ENCODE measurements at regions not wholly inside any gene's neighbourhood (a gene's known extent, or its start where the extent isn't known, plus 50 kb on each side); places are given as distances from the start of the nearest gene placed in this dataset.
"Not testable (repeated sequence)": the region's sequence is repeated elsewhere in the genome, so short reads cannot be mapped to it uniquely, and the experiment has no call there.

DNA sequence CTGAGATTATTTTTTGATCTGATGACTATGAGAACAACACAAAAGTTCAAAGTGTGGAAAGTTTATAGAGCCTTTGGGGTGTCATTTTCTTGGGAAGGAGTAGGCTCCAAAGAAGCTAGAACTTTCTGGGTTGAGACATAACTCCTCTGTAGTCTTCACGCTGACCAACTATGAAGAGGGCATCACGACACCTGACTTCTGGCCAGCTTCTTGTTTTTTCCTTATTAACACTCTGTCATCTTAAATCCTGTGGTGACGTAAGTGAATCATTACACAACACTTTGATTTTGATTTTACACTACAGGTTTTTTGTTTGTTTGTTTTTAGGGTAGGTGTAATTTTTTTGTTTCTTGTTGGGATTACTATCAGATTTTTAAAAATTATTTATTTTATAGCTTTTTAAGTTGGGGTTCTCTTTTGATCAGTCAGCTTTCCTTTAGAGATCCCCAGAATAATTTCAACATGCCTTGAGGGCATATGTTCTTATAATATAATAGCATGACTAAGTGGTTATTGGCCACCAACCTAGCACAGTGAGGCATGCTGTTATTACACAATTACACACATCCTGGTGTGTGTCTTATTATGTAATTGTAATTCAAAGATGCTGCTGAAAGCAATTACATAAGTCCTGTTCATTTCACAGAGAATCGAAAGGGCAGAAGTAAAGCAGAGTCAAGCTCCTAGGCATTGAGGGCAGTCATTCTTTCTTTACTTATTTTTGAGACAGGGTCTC lies 281.6 kb upstream of the NOTCH2NLA start:
- not testable (repeated sequence) for DNase-seq (ENCODE audit: low read depth)

- not testable (repeated sequence) for DNase-seq (ENCODE audit: low read depth)
These were observed 275.3 kb upstream of the NOTCH2NLA start for GRCh38 chr1:146504121-146504520.

GRCh38 chr1:146487555-146487954 lies 258.7 kb upstream of the NOTCH2NLA start:
- not testable (repeated sequence) for DNase-seq (ENCODE audit: low read depth)

DNA sequence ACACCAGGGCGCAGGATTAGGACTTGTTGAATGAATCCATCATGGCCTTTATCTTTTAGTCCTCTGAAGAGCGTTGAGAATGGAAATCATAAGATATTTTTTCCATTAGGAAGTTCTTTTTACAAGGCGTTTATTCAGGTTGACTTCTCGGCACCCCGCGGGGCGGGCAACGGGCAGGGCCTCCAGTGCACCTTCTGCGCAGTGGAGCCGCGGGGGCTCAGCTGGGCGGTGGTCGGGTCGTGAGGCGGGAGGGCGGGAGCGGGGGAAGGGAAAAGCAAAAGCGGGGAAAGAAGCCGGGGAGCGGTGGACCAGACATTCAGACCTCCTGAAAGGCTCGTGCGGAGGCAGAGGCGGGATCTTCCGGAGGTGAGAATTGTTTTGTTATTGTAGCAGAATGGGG lies 258.3 kb upstream of the NOTCH2NLA start:
- DNase-seq (ENCODE audit: low read depth) = not testable (repeated sequence)

GRCh38 chr1:146486300-146487014 lies 257.6 kb upstream of the NOTCH2NLA start:
- DNase-seq (ENCODE audit: low read depth) = not testable (repeated sequence)

DNA sequence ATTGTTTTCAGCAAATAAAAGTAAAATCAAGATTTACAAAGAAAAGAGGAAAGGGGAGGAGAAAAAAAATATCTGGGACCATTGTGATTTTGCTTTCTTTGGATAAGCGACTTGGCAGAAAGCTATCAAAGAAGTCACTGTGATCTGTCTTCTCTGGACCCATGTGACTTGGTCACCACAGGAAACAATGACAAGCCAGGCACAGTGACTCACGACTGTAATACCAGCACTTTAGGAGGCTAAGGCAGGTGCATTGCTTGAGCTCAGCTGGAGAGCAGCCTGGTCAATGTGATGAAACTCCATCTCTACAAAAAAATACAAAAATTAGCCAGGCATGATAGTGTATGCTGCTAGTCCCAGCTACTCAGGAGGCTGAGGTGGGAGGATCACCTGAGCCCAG lies 255.4 kb upstream of the NOTCH2NLA start:
- not testable (repeated sequence) for DNase-seq (ENCODE audit: low read depth)

DNA sequence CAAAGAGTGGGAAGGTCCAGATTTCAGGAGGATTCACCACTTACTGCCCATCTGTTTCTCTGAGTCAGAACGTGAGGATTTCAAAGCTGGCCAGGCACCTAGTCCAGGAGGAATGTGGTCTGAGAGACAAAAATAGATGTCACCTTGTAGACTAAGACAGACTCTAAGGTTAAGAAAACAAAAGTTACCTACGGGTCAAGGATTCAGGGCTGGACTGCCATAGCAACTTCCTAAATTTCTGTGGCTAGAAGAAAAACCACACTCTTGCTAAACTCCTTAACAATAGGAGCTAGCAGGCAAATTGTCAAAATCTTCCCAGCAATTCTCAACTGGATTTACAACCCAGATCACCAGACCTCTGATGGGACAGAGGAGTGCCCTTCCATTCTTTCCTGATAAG lies 250.4 kb upstream of the NOTCH2NLA start:
- not testable (repeated sequence) for DNase-seq (ENCODE audit: low read depth)

DNA sequence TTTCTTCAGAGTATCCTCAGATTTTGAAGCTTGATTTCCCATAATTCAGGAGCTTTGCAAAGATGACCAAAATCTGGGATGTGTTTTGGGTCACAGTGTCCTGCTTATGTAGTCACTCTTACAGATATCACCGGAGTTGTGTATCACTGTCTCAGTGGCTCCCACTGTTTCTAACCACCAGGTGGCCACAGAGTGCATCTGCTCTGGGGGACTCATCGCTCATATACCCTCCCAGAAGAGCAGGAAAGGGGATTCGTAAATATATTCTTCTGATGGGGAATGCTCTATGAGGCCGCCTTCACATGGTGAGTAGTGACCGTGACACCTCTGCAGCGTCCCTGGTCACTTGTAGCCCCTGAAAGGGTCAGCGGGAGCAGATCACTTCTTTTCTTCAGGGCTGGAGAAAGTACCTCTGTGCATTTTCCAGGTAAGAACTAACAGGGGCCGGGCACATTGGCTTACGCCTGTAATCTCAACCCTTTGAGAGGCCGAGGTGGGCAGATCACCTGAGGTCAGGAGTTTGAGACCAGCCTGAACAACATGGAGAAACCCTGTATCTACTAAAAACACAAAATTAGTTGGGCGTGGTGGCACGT lies 249.4 kb upstream of the NOTCH2NLA start:
- DNase-seq (ENCODE audit: low read depth) = not testable (repeated sequence)

- DNase-seq (ENCODE audit: low read depth) = not testable (repeated sequence)
These were observed 246.3 kb upstream of the NOTCH2NLA start for GRCh38 chr1:146475086-146475485.

DNA sequence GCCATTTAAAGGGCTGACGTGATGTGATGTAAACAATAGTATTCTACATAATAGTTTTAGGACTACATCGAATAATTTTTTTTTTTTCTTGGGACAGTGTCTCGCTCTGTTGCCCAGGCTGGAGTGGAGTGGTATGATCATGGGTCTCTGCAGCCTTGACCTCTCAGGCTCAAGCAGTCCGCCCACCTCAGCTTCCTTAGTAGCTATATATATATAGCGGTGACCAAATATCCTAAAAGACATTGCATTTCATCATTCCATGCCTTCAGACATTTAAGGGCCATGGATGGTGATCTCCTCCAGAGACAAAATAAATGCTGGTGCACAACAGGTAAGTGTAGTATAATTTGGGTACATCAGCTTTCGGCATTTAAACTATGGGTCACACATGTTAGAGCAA lies 245.4 kb upstream of the NOTCH2NLA start:
- not testable (repeated sequence) for DNase-seq (ENCODE audit: low read depth)

- not testable (repeated sequence) for DNase-seq (ENCODE audit: low read depth)
These were observed 243.5 kb upstream of the NOTCH2NLA start for GRCh38 chr1:146472192-146472861.

- not testable (repeated sequence) for DNase-seq (ENCODE audit: low read depth)
These were observed 231.1 kb upstream of the NOTCH2NLA start for GRCh38 chr1:146459939-146460338.

GRCh38 chr1:146459308-146459707 lies 230.5 kb upstream of the NOTCH2NLA start:
- not testable (repeated sequence) for DNase-seq (ENCODE audit: low read depth)

- not testable (repeated sequence) for DNase-seq (ENCODE audit: low read depth)
These were observed 220.0 kb upstream of the NOTCH2NLA start for GRCh38 chr1:146448877-146449246.

DNA sequence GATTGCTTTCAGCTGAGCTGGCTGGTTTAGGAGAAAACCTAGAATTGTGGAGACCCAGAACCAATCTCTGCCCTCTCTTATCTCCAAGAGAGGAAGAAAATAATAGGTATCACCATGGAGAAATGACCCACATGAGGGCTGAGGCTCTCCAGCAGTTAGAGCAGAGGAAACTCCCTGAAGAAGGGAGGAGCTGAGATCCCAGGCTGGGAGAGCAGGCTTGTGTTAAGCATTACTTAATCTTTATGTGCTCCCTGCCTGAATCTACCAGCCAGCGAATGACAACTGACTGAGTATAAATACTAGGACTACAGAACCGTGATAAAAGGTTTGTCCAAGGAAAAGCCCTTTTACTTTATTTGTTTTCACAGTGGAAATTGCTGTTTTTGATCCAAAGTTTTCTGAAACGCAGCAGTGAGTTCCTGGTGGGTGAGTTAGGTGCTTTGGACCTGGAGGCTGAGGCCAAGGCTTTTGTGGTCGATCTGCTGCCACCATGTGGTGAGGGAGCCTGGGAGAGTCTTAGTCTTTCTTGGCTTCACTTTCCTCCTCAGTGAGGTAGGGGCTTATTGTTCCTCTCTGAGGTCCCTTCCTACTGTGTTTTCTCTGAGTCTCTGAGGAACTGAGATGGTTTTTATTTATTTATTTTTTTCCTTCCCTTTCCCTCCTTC lies 219.5 kb upstream of the NOTCH2NLA start:
- not testable (repeated sequence) for DNase-seq (ENCODE audit: low read depth)

DNA sequence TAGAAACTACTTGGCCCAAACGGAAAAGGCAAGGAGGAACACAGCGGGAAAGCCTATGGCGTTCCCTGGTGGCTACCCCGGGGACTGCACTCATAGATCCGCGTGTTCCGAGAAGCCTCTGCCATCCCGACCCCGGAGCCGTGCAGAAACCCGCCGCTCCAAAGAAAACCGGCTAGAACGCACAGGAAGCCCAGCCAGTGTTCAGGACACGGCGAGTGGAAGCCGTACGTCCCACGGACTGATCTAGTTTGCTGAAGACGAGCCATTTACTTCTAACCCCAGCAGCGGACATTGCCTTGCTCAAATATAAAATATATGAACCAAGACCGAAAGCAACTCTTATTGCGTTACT lies 215.0 kb upstream of the NOTCH2NLA start:
- not testable (repeated sequence) for DNase-seq (ENCODE audit: low read depth)

GRCh38 chr1:146443088-146443870 lies 214.5 kb upstream of the NOTCH2NLA start:
- DNase-seq (ENCODE audit: low read depth) = not testable (repeated sequence)

GRCh38 chr1:146438543-146438942 lies 209.7 kb upstream of the NOTCH2NLA start:
- not testable (repeated sequence) for DNase-seq (ENCODE audit: low read depth)

GRCh38 chr1:146416642-146417041 lies 187.8 kb upstream of the NOTCH2NLA start:
- not testable (repeated sequence) for DNase-seq (ENCODE audit: low read depth)

DNA sequence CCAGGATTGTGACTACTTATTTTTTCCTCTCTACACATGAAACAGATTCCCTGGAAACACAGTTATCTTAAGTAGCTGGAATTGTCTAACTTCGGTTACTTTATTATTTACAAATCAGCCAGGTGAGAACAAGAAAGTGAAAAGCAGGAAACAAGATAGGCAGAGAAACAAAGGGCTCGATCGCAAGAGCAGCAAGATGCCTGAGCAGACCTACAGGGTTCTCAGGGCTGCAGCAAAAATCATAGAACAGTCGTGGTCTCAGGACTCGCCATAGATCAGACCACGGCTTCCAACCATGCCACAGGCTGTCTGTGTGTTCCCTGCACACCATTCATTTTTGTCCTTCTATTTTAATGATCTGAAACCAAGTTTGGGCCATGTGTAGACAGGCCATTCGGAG lies 186.2 kb upstream of the NOTCH2NLA start:
- not testable (repeated sequence) for DNase-seq (ENCODE audit: low read depth)

DNA sequence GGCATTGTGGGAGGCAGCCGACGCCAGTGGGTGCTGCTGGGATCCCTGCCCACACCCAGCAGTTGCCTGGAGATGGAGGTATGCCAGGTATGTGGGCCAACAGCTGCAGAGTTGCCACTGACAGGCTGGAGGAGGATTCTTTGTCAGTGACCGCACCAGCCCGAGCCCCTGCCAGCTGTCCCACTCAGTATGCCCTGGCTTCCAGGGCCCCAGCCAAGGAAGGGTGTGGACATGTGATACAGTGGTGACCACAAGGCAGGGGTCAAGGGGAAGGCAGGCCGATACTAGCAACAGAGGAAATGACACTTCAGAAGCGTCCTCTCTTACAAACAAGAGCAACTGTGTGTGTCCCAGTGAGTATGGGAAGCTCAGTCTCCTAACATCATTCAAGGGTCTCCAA lies 185.1 kb upstream of the NOTCH2NLA start:
- DNase-seq (ENCODE audit: low read depth) = not testable (repeated sequence)
